ENCODE measurements at regions not wholly inside any gene's neighbourhood (a gene's known extent, or its start where the extent isn't known, plus 50 kb on each side); places are given as distances from the start of the nearest gene placed in this dataset.
"Not testable (repeated sequence)": the region's sequence is repeated elsewhere in the genome, so short reads cannot be mapped to it uniquely, and the experiment has no call there.

- no peak for DNase-seq (ENCODE audit: low read depth)
Observed at GRCh38 chr10:119996944-119997343, 104.4 kb downstream of the SEC23IP start.

- DNase-seq (ENCODE audit: low read depth): no peak
Observed at GRCh38 chr10:119997429-119997828, 104.9 kb downstream of the SEC23IP start.

GRCh38 chr10:120002785-120003184 lies 110.3 kb downstream of the SEC23IP start:
- no peak for DNase-seq (ENCODE audit: low read depth)

DNA sequence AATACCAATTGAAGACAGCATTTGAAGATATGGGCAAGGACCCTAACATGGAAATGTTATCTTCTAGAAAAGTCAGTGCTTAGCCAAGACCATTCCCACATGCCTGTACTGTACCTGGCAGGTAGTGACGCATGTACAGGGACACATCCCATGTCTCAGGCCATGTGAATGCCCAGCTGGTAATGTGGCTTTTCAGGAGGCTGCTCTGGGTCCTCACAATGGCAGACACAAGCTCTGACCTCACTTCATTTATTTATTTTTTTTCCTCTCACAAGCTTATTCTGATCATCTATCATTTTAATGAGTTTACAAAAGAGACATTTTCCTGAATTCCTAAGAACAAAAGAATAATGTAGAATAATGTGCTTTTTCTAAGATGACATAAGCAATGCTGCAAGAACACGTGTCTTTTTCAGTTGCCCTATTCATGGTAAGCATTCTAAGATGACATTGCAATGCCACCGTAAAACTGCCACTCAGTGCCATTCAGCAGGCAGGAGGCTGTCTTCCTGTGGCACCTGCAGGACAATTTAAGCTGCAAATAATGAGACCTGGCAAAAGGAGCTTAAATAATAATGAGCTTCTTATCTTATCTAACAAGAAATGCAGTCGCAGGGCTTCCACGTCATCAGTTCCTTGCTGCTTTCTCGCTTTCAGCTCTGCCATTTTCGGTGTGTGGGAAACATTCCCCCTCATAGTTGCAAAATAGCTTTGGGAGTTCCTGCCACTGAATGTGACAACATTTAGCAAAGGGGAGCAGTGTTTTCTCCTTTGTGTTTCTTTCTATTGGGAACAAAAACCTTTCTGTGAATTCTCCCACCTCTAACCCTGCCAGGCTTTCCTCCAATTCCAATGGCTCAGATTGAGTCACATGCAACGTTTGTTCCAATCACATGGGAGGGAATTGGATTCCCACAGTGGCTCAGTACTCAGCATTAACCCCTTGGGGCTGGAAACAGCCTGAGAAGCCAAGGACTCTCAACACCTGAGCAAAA lies 113.0 kb downstream of the SEC23IP start:
- no peak for DNase-seq (ENCODE audit: low read depth)

DNA sequence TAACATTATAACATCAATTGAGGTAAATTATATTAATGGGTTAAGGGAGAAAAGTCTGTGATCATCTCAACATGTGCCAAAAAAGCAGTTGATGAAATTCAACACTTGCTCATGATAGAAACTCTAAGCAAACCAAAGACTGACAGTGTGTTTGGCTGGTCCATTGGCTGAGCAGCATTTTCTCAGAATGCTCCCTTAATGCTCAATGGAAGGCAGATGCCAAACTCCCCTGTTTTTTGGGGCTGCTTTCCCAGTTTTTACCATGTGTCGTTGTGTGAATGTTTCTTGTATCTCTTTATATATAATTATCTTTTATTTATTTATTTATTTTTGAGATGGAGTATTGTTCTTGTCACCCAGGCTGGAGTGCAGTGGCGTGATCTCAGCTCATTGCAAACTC lies 114.7 kb downstream of the SEC23IP start:
- no peak for DNase-seq (ENCODE audit: low read depth)

DNA sequence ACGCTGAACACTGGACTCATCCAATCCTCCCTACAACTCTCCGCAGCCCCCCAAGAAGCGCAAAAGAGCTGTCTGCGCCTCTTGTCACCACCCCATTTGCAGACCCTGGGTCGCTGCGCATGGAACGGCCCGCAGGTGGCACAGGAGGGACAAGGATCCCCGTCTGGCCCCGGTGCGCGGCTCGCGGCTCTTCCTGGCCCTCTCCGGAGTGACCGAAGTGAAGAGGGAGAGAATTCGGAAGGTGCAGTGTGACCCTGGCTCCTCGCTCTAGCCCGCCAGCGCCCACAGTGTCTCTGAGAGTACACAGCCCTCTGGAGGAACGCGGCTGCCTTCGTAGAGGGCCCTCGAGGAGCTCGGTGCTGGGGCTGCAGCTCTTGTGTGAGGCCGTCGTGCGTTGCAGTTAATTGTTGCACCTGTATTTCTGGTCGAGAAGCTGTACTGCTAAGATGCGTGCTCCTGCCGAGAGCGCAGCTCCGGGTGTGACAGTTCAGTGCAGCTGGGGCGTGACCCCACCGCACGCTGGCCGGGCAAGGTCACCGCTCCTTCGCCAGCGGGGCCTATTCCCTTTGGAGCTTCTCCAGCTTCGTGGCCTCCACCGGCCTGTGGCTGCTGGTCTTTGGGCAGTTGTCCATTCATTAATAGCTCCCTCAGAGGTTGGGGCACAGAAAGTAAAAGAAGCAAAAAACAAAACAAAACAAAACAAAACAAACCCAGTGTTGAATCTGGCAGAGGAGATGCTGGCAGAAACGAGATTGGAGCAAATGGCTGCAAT lies 119.0 kb downstream of the SEC23IP start:
- no peak for DNase-seq (ENCODE audit: low read depth)

DNA sequence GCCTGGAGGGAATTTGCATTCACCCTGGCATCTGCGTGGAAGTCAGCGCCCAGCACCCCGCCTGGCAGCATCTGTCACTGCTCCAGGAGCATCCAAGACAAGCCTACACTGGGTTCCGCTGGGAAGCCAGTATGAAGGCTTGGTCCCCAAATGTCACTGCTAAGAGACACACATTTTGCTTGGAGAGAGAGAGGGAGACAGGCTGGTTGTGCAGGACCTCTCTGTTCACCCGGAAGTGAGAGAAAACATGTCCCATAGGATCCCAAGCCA lies 119.5 kb downstream of the SEC23IP start:
- no peak for DNase-seq (ENCODE audit: low read depth)

DNA sequence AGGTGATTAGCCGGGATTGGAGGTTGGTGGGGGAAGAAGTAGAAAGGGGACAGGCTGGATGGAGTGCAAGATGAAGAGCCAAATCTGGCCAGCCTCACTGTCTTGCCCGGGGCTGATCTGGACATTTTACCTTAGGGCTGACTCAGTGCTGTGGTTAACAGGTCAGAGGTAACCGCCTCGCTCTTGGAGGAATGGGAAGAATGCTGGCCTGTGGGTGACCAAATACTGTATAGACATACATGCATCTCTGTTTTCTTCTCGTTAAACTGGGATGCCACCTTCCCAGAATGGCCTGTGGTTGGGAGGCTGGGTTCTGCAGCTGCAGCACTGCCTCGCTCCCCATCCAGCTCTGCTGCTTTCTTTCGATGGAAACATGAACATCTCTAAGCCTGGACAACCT lies 120.0 kb downstream of the SEC23IP start:
- peak; percentile 10 for DNase-seq (ENCODE audit: low read depth)

DNA sequence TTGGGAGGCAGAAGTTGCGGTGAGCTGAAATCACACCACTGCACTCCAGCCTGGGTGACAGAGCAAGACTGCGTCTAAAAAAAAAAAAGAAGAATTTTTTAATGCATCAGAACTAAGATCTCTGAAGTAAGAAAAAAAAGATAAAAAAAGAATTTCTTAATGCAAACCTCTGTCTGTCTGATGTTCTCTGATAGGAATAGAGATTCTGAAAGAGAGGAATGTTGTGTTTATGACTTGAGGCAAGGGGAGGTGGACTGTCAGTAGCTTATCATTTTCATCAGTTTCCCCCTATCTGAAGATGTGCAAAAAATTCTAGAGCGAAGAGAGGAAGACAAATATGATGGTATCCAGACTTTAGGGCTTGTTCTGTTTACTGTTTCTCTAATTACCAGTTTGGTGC lies 121.5 kb downstream of the SEC23IP start:
- no peak for DNase-seq (ENCODE audit: low read depth)

DNA sequence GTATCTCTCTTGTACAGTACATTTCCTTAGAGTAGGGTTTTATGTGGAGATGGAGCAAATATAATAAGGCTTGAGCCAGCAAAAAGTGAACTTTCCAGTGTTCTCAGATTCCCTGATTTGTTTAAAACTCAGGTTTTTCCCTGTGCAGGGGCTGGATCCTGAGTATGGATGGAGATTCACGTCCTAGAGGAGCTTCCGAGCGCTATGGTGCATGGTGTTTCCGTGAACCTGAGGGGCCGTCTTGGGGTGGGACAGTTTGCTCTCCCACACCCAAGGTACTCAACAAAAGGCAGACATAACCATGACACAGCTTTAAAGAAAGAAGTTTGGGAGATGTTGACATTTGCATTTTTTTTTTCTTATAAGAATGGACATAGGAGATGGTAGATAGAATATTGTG lies 122.5 kb downstream of the SEC23IP start:
- no peak for DNase-seq (ENCODE audit: low read depth)

DNA sequence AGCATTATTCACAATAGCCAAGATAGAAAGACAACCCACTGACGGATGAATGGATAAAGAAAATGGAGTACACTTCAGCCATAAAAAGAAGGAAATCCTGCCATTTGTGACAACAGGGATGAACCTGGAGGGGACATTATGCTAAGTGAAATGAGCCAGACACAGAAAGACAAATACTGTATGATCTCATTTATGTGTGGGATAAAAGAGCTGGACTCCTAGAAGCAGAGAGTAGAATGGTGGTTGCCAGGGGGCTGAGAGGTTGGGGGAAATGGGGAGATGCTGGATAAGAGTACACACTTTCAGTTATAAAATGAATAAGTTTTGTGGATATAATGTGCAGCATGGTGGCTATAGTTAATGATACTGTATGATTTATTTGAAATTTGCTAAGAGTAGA lies 124.4 kb downstream of the SEC23IP start:
- no peak for DNase-seq (ENCODE audit: low read depth)

GRCh38 chr10:120017733-120018417 lies 125.3 kb downstream of the SEC23IP start:
- DNase-seq (ENCODE audit: low read depth): no peak

GRCh38 chr10:120018695-120019094 lies 126.2 kb downstream of the SEC23IP start:
- no peak for DNase-seq (ENCODE audit: low read depth)

DNA sequence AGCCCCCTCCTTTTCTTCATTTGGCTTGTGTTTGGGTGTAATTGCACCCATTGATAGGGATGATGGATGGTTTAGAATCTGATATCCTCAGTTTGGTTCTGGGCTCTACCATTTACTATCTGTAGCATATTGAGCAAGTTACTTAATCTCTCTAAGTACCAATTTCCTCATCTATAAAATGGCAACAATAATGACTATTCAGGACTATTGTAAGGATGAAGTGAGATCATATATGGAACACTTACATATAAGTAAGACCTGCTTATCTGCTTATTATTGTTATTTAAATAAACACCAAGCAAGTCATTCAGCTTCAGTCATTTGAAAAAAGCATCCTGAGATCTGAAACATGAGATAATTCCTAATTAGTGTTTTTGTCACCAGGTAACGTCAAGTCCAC lies 127.0 kb downstream of the SEC23IP start:
- no peak for DNase-seq (ENCODE audit: low read depth)

DNA sequence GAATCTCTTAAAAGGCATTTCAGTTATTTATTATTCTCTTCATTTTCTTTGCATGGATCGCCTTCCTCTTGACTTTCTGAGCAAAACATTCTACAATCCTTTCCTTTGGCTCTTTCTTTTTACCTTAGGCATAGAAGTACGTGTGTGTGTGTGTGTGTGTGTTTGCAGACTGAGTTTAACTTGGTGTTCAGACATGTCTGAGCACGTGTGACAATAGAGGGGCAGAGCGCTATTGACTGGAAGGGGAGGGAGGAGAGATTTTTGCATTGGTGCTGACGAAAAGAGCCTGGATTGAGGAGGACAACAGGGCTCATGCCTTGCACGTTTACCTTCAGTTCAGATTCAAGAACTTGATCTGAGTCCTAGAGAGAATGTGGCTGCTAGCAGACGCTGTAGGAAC lies 129.8 kb downstream of the SEC23IP start:
- DNase-seq (ENCODE audit: low read depth): no peak

- no peak for DNase-seq (ENCODE audit: low read depth)
Observed at GRCh38 chr10:120034236-120034635, 141.7 kb downstream of the SEC23IP start.

- DNase-seq (ENCODE audit: low read depth): no peak
Observed at GRCh38 chr10:120039046-120039445, 146.5 kb downstream of the SEC23IP start.

GRCh38 chr10:120039826-120040225 lies 147.3 kb downstream of the SEC23IP start:
- DNase-seq (ENCODE audit: low read depth): no peak

DNA sequence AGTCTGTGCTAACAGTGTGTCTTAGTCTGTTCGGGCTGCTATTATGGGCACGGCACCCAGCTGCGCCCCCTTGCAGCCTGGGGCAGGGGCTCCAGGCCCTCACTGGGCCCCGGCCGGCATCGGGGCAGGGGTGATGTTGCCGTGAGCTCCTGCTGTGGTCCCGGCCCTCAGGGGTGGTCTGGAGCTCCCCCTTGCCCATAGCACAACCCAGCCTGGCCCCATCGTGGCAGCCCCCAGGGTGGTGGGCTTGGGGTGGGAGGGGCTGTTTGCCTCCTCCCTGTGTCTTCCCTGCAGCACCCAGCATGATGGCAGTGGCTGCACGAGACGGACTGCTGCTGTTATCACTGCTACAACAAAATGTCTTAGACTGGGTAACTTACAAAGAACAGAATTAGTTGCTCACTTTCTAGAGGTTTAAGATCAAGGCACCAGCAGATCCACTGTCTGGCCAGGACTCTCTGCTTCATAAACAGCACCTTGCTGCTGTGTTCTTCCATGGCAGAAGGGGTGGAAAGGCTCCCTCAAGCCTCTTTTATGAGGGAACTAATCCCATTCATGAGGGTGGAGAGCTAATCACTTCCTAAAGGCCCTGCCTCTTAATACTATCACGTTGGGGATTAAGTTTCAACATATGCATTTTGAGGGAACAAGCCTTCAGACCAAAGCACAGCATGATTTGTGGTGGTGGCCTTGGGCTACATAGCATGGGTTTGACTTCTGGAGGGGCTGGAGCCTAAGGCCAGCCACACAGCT lies 149.5 kb downstream of the SEC23IP start:
- DNase-seq (ENCODE audit: low read depth): no peak

GRCh38 chr10:120042705-120043104 lies 150.2 kb downstream of the SEC23IP start:
- no peak for DNase-seq (ENCODE audit: low read depth)

DNA sequence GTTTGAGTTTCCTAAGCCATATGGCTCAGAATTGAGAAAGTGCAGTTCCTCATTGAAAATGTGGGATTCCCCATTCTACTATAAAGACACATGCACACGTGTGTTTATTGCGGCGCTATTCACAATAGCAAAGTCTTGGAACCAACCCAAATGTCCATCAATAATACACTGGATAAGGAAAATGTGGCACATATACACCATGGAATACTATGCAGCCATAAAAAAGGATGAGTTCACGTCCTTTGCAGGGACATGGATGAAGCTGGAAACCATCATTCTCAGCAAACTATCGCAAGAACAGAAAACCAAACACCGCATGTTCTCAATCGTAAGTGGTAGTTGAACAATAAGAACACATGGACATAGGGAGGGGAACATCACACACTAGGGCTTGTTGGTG lies 154.8 kb downstream of the SEC23IP start:
- not testable (repeated sequence) for DNase-seq (ENCODE audit: low read depth)

- no peak for DNase-seq (ENCODE audit: low read depth)
Observed at GRCh38 chr10:120047926-120048325, 155.4 kb downstream of the SEC23IP start.

Data from non-pigmented ciliary epithelial cell (primary cell).